ENCODE measurements at regions not wholly inside any gene's neighbourhood (a gene's known extent, or its start where the extent isn't known, plus 50 kb on each side); places are given as distances from the start of the nearest gene placed in this dataset.

DNA sequence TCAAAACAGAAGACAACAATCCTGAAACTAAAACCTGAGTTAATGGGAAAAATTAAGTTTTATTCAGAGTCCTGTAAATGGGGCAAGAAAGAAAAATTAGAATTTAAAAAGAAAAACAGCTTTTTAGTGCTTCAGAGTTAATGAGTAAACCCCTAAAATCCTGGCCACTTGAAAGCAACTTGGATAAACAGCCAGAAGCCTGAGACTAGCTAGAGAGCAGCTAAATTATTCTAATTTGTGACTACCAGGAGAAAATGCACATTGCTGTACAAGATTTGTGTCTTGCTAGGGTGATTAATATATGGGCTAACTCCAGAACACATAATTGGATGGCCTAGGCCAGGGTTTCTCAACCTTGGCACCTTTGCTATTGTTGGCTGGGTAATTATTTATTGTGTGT lies 62.4 kb upstream of the ARG1 start:
- POLR2A ChIA-PET (ENCODE audit: unreplicated experiment), result no interaction called here
- H3K4me1 ChIP-seq (ENCODE audit: control insufficient read depth, insufficient read depth, low read length), result no peaks in the 10 kb centered on the region
- CTCF ChIA-PET, result interaction anchor here (1.4 kb wide), 1 partner anchor 9 kb away, joined by 3 read pairs; no protein-coding TSS in a partner anchor
- H3K27me3 ChIP-seq (ENCODE audit: control insufficient read depth, insufficient read depth, low read length), result peaks cover 2% of the 10 kb centered on the region
- H3K9me1 ChIP-seq (ENCODE audit: insufficient read depth, low read length), result no peaks in the 10 kb centered on the region
- H2AFZ ChIP-seq (replicated peaks; ENCODE audit: low read length, poor library complexity), result no peak overlapping the region
- H3K4me3 ChIP-seq (ENCODE audit: insufficient read depth, low read depth, low read length), result no peak overlapping the region
- H4K8ac ChIP-seq (ENCODE audit: low read depth in 2 of 2, low read length in 2 of 2), result no peak overlapping the region
- no peak overlapping the region for H3K23ac ChIP-seq (ENCODE audit: low read depth, low read length)
- H3K9ac ChIP-seq (ENCODE audit: low read depth, low read length), result no peak overlapping the region
- dilution Hi-C loops (cut with HindIII; ENCODE audit: low sequenced_read_pairs, unreplicated experiment) (no loop called here), in situ Hi-C loops (cut with MboI; ENCODE audit: low sequenced_read_pairs) (no loop called here), intact Hi-C loops (cut with micrococcal nuclease) (loop anchor here (5.0 kb wide), 1 partner anchor 313 kb away; no protein-coding TSS in a partner anchor)
- no peaks in the 10 kb centered on the region for H3K36me3 ChIP-seq (ENCODE audit: control insufficient read depth, insufficient read depth, low read length)
- no peak overlapping the region for H3K27ac ChIP-seq (ENCODE audit: insufficient read depth, low read length)
- H4K91ac ChIP-seq (ENCODE audit: insufficient read depth, low read depth, low read length), result no peak overlapping the region
- no peak overlapping the region for H3K56ac ChIP-seq (ENCODE audit: extremely low read depth, insufficient read depth, low read length)
- H2BK5ac ChIP-seq (ENCODE audit: low read depth, low read length, poor library complexity, severe bottlenecking), result no peak overlapping the region
- no peak overlapping the region for H2AK9ac ChIP-seq (replicated peaks; ENCODE audit: low read depth, low read length, poor library complexity)
- no peak overlapping the region for H2BK20ac ChIP-seq (ENCODE audit: low read depth, low read length)
- H2BK15ac ChIP-seq (ENCODE audit: low read depth, low read length), result no peak overlapping the region
- no peak overlapping the region for H3K4me2 ChIP-seq (ENCODE audit: low read depth, low read length)
- TF ChIP-seq CHD1 (IDR thresholded peaks at IDR 0.05; ENCODE audit: low read depth, low read length), result no peak
- TF ChIP-seq MXI1 (IDR thresholded peaks at IDR 0.05; ENCODE audit: borderline replicate concordance, low read depth, low read length), result no peak
- no peak for TF ChIP-seq NFE2L2 (IDR thresholded peaks at IDR 0.05; ENCODE audit: low read depth, low read length)
- no peak for TF ChIP-seq CEBPB (IDR thresholded peaks at IDR 0.05; ENCODE audit: low read depth, low read length)
- TF ChIP-seq FOS (IDR thresholded peaks at IDR 0.05; ENCODE audit: low read depth, low read length), result no peak
- TF ChIP-seq MAZ (IDR thresholded peaks at IDR 0.05; ENCODE audit: borderline replicate concordance, low read depth, low read length), result no peak
- TF ChIP-seq, protein P1, sequence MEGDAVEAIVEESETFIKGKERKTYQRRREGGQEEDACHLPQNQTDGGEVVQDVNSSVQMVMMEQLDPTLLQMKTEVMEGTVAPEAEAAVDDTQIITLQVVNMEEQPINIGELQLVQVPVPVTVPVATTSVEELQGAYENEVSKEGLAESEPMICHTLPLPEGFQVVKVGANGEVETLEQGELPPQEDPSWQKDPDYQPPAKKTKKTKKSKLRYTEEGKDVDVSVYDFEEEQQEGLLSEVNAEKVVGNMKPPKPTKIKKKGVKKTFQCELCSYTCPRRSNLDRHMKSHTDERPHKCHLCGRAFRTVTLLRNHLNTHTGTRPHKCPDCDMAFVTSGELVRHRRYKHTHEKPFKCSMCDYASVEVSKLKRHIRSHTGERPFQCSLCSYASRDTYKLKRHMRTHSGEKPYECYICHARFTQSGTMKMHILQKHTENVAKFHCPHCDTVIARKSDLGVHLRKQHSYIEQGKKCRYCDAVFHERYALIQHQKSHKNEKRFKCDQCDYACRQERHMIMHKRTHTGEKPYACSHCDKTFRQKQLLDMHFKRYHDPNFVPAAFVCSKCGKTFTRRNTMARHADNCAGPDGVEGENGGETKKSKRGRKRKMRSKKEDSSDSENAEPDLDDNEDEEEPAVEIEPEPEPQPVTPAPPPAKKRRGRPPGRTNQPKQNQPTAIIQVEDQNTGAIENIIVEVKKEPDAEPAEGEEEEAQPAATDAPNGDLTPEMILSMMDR (conservative IDR thresholded peaks at IDR 0.05; ENCODE audit: low read depth, low read length), result no peak
- TF ChIP-seq MAFK (IDR thresholded peaks at IDR 0.05; ENCODE audit: low read depth, low read length), result no peak
- DNase-seq, result no peak
- H4K5ac ChIP-seq (ENCODE audit: low read depth, low read length), result no peak overlapping the region
- no peak overlapping the region for H3K18ac ChIP-seq (ENCODE audit: low read depth, low read length)
- ATAC-seq (ENCODE audit: low read depth), result no peak
- H3K9me3 ChIP-seq (ENCODE audit: control insufficient read depth, insufficient read depth, low read length), result peaks cover 4% of the 10 kb centered on the region
- H3K79me1 ChIP-seq (ENCODE audit: low read depth in 1 of 2, low read length in 2 of 2), result no peaks in the 10 kb centered on the region
- no TSS peak for BruUV-seq (replicated peaks)
- no peak overlapping the region for H3K14ac ChIP-seq (replicated peaks; ENCODE audit: low read depth, low read length)
- H4K20me1 ChIP-seq (ENCODE audit: insufficient read depth, low read length), result no peaks in the 10 kb centered on the region
- no peak overlapping the region for H3K4ac ChIP-seq (ENCODE audit: low read depth, low read length)
- H2BK120ac ChIP-seq (ENCODE audit: low read depth, low read length), result no peak overlapping the region
- H2AK5ac ChIP-seq (ENCODE audit: low read depth, low read length), result no peak overlapping the region
